KMS-11 (cell line): ENCODE measurements at regions not wholly inside any gene's neighbourhood (a gene's known extent, or its start where the extent isn't known, plus 50 kb on each side); places are given as distances from the start of the nearest gene placed in this dataset.

Experiments
- H2AFZ ChIP-seq: fragments of 200-600 bp; sonication (generic); 2 replicates; pipeline ENCODE4 v1.6.1; 2016; ENCODE audit warnings: antibody characterized with exemption, mixed run types, low read depth
- H3K27ac ChIP-seq: fragments of 200-600 bp; sonication (generic); 2 replicates; pipeline ENCODE4 v1.6.1; 2016; ENCODE audit warnings: mild to moderate bottlenecking, mixed run types
- H3K27me3 ChIP-seq: fragments of 200-600 bp; sonication (generic); 2 replicates; pipeline ENCODE4 v1.6.1; 2017; ENCODE audit warnings: mild to moderate bottlenecking, low read depth, mixed run types, moderate library complexity; ENCODE audit not compliant: insufficient read depth
- H3K36me3 ChIP-seq: fragments of 200-600 bp; sonication (generic); 2 replicates; pipeline ENCODE4 v1.6.1; 2017; ENCODE audit warnings: mild to moderate bottlenecking, mixed run types; ENCODE audit not compliant: insufficient read depth
- H3K4me1 ChIP-seq: fragments of 200-600 bp; sonication (generic); 2 replicates; pipeline ENCODE4 v1.6.1; 2016; ENCODE audit warnings: mild to moderate bottlenecking, low read depth, mixed run types; ENCODE audit not compliant: poor library complexity, severe bottlenecking
- H3K4me2 ChIP-seq: fragments of 200-600 bp; sonication (generic); 2 replicates; pipeline ENCODE4 v1.7.0; 2016; ENCODE audit warnings: mild to moderate bottlenecking, mixed run types
- H3K4me3 ChIP-seq: fragments of 200-600 bp; sonication (generic); IDR thresholded peaks from 2 replicates; pipeline ENCODE4 v1.6.1; 2017; ENCODE audit warnings: low read depth, low read length, mixed read lengths; ENCODE audit not compliant: insufficient read depth
- H3K79me2 ChIP-seq: fragments of 200-600 bp; sonication (generic); 2 replicates; pipeline ENCODE4 v1.6.1; 2016; ENCODE audit warnings: low read depth, mixed run types; ENCODE audit not compliant: insufficient read depth
- H3K9ac ChIP-seq: fragments of 200-600 bp; sonication (generic); 2 replicates; pipeline ENCODE4 v1.6.1; 2016; ENCODE audit warnings: mild to moderate bottlenecking, mixed run types
- H4K20me1 ChIP-seq: fragments of 200-600 bp; sonication (generic); 2 replicates; pipeline ENCODE4 v1.6.1; 2016; ENCODE audit warnings: mild to moderate bottlenecking, mixed run types; ENCODE audit not compliant: insufficient read depth
- TF ChIP-seq, protein P1 (sequence below): fragments of 200-600 bp; sonication (generic); conservative IDR thresholded peaks from 2 replicates; pipeline ENCODE4 v1.6.1; 2017; ENCODE audit warnings: low read depth, mild to moderate bottlenecking, antibody characterized with exemption, low read length, moderate library complexity, mixed read lengths

DNA sequence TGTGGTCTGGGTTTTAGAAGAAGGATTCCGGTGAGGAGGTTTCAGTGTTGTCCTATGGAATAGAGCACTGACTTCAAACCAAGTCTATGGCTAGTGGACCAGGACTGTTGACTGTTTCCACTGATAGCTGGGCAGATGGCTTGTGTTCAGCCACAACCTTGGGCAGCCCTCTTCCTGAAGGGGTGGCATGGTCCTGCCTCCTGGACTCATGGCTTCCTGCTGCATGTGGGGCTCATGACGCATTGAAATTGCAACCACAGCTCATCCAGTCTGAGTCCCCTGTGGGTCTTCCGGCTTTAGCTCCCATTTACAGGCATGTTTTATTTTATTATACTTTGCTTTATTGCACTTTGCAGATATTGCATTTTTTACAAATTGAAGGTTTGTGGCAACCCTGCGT, 105.0 kb downstream of the B3GNT2 start:
- Histone ChIP-seq H3K4me2 (no peak overlapping the region), H2AFZ (no peak overlapping the region), H3K9ac (no peak overlapping the region), H3K27ac (no peak overlapping the region), H3K27me3 (no peaks in the 10 kb centered on the region), H3K4me1 (peaks cover 32% of the 10 kb centered on the region), H3K4me3 (no peak overlapping the region), H3K36me3 (no peaks in the 10 kb centered on the region), H3K79me2 (no peaks in the 10 kb centered on the region), H4K20me1 (no peaks in the 10 kb centered on the region)
- TF ChIP-seq, protein P1, sequence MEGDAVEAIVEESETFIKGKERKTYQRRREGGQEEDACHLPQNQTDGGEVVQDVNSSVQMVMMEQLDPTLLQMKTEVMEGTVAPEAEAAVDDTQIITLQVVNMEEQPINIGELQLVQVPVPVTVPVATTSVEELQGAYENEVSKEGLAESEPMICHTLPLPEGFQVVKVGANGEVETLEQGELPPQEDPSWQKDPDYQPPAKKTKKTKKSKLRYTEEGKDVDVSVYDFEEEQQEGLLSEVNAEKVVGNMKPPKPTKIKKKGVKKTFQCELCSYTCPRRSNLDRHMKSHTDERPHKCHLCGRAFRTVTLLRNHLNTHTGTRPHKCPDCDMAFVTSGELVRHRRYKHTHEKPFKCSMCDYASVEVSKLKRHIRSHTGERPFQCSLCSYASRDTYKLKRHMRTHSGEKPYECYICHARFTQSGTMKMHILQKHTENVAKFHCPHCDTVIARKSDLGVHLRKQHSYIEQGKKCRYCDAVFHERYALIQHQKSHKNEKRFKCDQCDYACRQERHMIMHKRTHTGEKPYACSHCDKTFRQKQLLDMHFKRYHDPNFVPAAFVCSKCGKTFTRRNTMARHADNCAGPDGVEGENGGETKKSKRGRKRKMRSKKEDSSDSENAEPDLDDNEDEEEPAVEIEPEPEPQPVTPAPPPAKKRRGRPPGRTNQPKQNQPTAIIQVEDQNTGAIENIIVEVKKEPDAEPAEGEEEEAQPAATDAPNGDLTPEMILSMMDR: no peak

DNA sequence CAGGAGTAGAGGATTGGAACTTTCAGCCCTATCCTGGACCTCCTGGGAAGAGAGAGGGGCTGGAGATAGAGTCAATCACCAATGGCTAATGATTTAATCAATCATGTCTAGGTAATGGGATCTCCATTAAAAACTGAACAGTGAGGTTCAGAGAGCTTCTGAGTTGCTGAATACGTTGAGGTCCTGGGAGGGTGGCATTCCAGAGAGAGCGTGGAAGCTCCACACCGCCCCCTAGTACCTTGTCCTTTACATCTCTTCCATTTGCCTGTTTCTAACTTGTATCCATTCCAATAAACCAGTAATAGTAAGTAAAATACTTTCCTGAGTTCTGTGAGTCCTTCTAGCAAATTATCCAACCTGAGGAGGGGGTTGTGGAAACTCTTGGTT, 101.7 kb downstream of the B3GNT2 start:
- Histone ChIP-seq H3K36me3 (no peaks in the 10 kb centered on the region), H3K9ac (no peak overlapping the region), H3K4me2 (no peak overlapping the region), H3K4me1 (peaks cover under 1% of the 10 kb centered on the region), H3K4me3 (no peak overlapping the region), H4K20me1 (no peaks in the 10 kb centered on the region), H2AFZ (no peak overlapping the region), H3K27me3 (no peaks in the 10 kb centered on the region), H3K79me2 (no peaks in the 10 kb centered on the region), H3K27ac (no peak overlapping the region)
- TF ChIP-seq, protein P1: 0 out of 2 replicates have a peak, but pooled peaks have one; percentile 13

DNA sequence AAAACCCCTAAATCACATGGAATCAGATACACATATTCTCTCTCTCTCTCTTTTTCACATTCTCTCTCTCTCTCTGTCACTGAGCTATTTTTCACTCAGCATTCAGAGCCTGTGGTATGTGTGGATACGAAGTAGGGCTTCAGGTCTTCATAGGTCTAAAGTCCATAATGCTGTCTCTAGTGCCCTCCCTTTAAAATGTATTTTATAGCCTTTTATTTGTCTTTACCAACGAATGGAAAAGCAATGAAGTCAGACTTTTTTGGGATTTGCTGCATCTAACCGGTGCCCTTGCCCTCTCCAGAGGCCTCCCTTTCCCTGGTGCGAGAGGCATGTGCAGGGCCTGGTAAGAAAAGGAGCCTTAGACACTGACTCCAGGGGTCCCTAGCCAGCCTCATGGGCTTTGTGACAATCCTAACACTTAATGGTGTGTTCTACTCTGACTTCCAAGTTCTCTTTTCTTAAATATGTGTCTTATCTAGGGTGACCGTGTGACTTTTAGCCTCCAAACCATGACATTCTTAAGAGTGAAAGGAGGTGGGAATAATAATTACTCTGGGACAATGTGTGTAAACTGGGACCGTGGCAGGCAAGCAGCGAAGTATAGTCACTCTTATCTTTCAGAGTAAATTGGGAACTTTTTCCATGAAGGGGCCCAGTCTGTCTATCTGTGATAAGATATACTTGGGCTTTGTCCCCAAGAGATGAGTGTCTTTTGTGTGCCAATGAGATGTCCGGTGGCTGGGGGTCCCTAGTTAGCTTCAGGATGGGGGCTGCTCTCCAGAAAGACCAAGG, 101.1 kb downstream of the B3GNT2 start:
- no peak overlapping the region for H3K9ac ChIP-seq
- H3K27me3 ChIP-seq: no peaks in the 10 kb centered on the region
- H3K4me2 ChIP-seq: no peak overlapping the region
- no peak overlapping the region for H3K27ac ChIP-seq
- no peaks in the 10 kb centered on the region for H3K79me2 ChIP-seq
- H3K4me3 ChIP-seq: no peak overlapping the region
- H3K36me3 ChIP-seq: no peaks in the 10 kb centered on the region
- peaks cover 7% of the 10 kb centered on the region for H3K4me1 ChIP-seq
- TF ChIP-seq, protein P1: no peak
- H2AFZ ChIP-seq: no peak overlapping the region
- H4K20me1 ChIP-seq: no peaks in the 10 kb centered on the region

DNA sequence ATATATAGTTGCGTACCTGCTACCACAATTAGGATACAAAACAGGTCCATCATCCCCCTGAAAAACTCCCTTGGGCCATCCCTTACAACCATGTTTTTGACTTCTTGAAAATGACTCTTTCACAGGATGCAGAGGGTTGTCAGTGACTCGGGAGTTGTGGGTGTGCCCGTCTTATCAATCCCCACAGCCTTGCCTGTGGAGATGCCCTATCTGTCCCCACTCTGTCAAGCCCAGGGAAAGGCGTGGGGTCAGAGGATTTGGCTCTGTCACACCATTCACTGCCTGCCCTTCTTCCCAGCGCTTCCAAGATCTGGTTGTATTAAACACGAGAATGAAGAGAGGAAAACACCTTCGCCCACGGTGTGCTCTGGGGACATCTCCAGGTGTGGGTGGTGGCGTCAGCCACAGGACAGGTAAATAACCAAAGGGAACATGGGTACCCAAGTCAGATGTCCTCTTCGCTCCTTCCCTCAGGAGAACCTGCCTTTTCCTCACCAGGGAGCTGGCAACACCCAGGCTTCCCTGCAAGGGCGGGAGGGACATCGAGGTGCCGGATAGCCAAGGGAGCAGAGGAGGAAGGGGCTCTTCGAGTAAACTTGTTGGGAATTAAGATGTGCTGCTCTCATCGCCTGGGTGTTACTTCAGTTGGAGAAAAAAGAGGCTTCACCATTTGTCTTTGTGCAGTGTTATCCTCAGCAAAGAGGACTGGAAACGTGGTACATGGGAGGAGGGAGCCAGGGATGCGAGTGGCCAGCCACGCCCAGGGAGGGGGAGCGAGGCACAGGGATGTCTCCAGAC, 100.3 kb downstream of the B3GNT2 start:
- H3K36me3 ChIP-seq: no peaks in the 10 kb centered on the region
- no peak overlapping the region for H3K4me2 ChIP-seq
- H3K27me3 ChIP-seq: no peaks in the 10 kb centered on the region; the same call in 1 of the 2 replicates
- no peak overlapping the region for H3K27ac ChIP-seq
- no peak overlapping the region for H2AFZ ChIP-seq
- H4K20me1 ChIP-seq: no peaks in the 10 kb centered on the region
- peaks cover 15% of the 10 kb centered on the region for H3K4me1 ChIP-seq
- TF ChIP-seq, protein P1: no peak
- H3K4me3 ChIP-seq: no peak overlapping the region
- no peaks in the 10 kb centered on the region for H3K79me2 ChIP-seq
- H3K9ac ChIP-seq: no peak overlapping the region
